Astrocyte of the hippocampus (primary cell): ENCODE measurements at regions not wholly inside any gene's neighbourhood (a gene's known extent, or its start where the extent isn't known, plus 50 kb on each side); places are given as distances from the start of the nearest gene placed in this dataset.
A peak's percentile ranks its signal among the peaks of the same experiment; 100 is the strongest.

Experiments used
- DNase-seq: peaks from one replicate; pipeline ENCODE4 v3.0.0; 2011; ENCODE audit warnings: low read depth, low spot score

DNA sequence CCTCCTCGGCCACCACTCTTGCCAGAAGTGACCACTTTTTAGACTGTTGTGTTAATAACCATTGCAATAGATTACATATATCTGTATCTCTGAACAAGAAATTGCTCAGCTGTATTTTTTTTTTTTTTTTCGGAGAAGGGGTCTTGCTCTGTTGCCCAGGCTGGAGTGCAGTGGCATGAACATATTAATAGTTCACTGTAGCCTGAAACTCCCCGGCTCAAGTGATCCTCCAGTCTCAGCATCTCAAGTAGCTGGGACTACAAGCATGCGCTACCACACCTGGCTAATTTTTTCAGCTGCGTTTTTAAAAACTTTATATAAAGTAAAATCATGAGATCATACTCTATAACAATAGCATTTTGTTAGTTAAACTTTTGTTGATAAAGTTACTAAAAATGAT, 609.0 kb downstream of the ZNF385D start:
- DNase-seq, result no peak

DNA sequence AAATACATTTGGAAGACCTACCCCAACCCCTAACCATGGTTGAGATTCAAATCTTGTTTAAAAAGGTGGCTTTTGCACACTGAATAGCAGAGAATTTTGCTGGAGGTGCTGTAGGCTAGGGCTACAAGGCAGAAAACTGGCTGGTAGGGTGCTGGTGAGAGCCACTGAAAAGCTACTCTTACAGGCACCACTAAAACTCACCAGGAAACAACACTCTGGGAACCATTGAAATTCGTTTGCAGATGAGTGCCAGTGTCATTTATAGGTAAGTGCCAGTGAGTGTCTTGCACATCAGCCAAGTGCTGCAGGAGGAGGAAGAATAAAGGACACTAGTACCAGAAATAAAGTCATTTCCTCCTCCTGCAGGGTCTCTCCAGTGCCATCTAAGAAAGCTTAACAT, 610.2 kb downstream of the ZNF385D start:
- DNase-seq, result no peak

DNA sequence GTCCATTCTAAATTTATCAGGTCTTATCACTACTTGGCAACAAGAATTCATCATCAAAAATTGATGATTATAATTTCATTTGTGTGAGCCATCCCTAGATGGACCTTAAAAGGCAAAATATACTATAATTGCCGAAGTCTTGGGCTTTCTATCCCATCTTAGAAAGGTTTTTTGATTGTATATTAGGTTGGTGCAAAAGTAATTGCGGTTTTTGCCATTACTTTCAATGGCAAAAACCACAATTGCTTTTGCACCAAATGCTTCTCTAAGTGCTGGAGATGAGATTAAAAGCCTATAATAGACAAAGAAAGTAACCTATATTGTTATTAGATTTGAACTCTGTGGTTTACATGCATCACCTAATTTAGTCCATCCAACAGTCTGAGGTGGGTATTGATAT, 612.9 kb downstream of the ZNF385D start:
- no peak for DNase-seq

DNA sequence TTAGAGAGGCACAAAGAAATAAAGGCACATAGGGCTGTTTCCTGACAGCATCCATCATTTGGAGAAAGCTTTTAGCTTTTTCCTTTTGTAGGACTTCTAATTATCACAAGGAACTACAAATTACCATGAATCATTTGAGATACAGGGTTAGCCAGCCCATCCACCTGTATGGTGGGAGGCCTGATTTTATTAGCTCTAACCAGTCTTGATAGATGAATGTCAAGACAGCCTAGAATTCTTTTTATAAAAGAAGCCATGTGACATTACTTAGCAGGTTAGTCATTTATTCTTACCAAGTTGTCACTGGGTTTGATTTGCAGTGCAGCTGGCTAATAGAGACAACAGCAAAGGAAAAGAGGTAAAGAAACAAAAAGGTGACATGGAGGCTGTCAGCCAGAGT, 618.1 kb downstream of the ZNF385D start:
- no peak for DNase-seq

DNA sequence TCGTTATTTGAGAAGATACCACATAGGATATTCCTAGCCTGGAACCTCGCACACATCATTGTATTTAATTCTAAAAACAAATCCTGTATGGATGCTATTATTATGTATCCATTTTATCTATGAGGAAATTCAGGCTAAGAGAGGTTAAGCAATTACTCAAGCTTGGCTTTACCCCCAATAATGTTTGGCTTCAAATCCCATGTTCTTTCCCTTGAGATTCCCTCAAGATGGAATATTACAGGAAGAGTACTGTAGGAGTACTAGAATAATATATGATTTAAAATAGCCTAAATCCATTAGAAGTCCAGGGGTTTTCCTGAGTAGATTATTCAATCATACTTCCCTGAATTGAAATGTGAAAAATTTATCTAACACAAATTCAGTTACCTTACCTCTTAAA, 630.2 kb downstream of the ZNF385D start:
- DNase-seq, result no peak

DNA sequence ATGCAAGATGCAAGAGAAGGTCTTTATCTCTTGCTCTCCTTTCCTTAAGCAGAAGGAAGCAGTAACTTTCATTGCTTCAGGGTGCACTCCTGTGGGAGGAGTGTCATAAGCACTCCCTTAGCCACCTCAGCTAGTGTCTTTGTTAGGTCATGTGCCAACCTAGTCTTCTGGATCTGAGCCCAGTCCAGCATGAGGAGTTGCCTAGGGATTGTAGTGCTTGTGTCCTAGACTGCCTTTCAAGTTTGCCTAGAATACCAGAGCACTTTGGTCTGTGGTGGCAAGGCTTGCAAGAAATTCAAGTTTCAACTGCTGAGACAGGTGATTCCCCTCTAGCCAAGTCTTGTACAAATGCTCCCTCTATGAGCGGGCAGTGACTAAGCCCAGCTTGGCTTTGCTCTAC, 633.6 kb downstream of the ZNF385D start:
- DNase-seq, result no peak

DNA sequence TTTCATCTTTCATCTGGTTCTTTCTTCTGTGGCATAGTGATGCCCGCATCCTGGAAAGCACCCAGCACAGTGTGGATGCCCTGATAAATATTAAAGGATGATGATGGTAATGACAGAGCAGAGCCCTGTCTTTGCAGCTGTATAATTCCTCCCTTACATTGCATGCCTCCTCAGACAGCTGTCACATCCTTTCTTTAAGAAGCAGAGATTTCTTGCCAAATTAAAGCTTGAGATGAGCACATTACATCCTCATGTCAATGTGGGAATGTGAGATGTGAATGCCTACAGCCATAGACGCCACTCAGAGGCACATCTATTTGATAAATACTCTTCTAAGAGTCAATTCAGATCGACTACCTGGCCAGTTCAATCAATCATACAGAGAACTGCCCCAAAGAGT, 642.0 kb downstream of the ZNF385D start:
- DNase-seq, result no peak

DNA sequence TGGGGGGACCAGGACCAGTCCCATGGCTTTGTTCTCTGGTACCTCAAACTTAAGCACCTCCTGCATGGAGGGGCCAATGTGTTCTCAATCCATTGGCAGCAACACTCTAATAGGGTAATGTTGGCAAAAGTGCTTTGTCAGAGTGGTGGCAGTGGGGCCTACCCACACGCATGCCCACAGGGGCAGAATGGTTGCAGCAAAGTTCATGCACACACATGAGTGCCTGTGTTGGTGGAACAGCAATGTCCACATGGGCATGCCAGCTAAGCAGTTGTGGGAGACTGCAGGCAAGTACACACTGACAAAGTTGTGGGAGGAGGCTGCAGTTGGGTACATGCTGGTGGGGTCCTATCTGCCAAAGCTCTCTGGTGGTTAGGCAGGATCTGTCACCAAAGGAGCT, 645.2 kb downstream of the ZNF385D start:
- DNase-seq, result no peak

DNA sequence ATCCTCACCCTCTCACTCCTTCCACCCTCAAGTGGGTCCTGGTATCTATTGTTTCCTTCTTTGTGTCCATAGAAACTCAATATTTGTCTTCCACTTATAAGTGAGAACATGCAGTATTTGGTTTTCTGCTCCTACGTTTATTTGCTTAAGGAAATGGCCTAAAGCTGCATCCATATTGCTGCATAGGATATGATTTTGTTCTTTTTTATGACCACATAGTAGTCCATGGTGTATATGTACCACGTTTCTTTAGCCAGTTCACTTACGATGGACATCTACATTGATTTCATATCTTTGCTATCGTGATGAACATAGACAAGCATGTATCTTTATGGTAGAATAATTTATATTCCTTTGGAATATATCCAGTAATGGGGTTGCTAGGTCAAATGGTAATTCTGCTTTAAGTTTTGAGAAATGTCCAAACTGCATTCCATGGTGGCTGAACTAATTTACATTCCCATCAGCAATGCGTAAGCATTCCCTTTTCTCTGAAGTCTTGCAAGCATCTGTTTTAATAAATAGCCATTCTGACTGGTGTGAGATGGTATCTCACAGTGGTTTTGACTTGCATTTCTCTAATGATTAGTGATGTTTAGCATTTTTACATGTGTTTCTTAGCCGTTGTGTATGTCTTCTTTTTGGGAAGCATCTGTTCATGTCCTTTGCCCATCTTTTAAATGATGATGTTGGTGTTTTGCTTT, 650.2 kb downstream of the ZNF385D start:
- no peak for DNase-seq

DNA sequence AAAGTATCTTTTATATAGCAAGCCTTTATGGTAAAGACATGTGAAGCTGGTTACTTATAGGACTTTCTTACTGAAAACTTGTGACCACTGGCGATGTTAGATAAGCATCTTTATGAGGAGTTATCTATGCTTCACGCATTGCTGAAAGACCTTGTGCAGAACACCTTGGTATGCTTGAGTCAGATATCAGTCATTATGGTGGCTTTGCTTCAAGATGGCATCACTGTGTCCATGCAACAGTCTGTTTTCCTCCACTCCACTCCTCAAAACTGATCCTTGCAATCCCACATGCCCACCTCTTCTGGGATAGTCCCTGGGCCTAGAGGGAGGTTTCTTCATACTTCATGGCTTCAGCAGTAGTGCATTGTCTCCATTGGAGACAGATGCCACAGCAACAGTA, 656.3 kb downstream of the ZNF385D start:
- no peak for DNase-seq

DNA sequence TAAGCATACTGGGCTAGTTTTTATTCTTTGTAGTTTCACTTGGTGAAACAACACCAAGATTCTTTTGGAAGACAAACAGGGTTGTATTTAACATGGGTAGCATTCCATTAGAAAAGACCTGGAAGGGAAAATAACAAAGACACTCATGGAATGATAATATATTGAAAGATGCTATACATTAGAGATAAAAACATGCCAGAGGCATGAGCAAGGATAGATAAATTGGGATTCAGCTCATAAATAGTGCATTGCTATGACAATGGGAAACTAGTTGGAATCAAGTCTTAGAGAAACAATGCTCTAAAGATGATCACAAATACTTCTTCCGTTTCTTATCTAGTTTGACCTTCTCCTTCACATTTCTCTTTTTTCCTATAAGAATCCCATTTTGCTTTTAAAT, 677.4 kb downstream of the ZNF385D start:
- DNase-seq, result no peak

DNA sequence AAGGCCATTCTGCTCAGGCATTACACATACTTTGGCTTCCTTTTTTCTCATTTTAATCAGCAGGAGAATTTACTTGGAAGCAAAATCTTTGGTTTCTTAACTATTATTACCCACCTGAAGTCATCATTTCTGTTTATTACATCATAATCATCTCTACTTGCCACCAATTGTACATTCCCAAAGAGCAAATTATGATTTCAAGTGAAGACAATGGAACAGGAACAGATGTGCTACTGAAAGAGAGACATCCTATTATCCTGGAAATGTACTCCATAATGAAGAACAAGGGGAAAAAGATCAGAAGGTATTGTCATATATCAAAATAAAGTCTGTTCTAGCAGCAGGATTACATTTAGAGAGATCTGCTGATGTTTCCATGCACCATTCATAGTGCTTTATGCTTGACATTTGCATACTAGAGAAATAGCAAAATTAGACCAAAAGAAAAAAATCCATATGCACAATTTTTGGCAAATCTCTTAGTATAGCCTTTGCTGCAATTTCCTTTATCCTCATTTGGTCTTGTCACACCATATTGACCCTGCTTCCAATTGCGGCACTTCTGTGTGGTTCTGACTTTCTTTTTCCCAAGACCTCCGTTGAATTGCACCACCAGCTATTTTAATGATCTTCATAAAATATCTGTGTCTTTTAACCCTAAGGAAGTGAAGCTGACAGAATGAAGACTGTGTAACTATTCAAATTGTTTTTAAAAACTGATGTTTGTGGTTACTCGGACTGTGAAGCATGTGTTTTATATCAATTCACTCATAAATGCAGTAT, 683.8 kb downstream of the ZNF385D start:
- DNase-seq, result no peak

DNA sequence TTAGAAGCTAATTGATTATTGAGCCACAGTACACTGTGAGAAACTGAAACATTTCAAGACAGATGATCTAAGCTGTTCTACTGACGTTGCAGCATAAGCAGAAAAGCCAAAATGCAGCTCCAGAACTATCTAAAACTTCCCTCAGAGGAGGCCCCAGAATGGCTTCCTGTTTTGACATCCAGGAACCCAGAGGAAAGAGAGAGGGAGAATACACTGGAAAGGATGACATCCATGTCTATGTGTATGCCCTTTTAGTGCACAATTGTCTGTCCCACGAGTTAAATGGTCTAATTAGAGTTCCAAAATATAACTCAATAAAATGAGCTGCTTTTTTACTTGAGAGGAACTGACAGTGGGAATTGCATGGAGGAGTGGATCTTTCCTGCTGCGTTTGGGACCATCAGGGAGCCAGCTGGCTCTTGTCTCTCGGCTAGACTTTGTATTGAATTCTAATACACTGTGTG, 688.1 kb downstream of the ZNF385D start:
- DNase-seq, result peak; percentile 2

DNA sequence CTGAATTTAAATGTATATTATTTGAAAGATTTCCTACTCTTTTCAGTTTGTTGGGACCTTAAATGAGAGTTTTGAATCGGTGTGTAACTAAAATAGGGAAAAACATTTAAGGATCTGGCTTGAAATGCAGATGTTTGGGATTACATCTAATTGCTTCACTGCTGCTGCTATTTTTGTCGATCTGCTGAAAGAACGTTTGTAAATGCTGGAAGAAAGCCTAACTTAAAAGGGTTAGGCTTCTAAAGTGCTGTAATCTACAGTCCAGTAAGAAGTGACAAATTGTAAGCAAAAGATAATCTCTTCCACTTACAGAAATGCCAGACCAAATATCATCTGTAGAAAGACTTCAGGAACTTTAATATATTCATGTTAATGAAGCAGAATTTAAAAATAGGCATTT, 691.6 kb downstream of the ZNF385D start:
- no peak for DNase-seq

DNA sequence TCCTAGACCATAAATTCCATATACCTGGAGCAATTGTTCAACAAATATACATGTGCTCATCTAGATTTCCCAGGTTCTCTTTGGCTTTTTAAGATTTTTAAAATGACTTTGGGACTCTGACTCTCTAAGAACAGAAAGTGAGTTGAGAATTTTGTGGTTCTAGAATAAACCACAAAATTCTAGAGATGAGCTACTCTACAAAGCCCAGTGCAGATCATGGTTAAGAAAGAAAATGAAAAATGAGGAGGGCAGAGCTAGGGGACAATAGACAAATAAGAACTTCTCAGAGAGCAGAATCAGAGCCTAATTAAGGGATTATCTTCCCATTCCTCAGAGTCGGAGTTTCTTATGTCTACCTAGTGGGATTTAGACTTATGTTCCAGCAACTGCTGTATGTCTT, 694.7 kb downstream of the ZNF385D start:
- DNase-seq, result no peak

DNA sequence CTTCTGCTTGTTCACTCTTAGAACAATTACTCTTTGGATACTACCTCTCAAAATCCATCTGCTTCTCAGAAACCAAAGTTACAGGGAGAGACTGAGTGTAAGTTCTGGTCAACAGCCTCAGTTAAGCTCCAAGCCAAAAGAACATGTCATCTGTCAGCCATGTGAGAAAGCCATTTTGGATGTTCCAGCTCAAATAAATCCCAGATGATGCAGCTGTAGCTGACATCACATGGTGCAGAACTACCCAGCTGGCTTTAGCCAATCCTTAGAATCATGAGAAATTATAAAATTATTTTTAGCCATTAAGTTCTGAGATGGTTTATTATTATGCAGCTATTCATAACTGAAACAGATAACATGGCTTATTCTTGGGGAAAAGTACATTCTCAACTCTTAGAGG, 696.0 kb downstream of the ZNF385D start:
- no peak for DNase-seq

DNA sequence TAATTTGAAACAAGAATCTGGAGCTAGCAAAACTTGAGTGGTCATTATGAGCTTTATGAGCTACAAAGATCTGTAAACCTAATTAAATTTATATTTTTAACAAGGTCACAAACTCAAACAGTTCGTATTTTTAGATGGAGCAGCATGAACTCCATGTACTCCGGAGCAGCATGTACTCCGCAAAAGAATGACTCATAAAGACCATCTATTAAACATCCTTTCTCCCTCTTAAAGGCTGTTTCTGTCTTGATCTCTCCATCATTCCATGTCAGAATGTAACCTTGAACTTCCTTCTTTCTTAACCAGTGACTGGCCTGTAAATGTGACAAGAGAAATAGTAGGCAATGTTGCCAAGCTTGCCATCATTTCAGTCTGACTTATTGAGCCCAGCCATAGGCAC, 696.9 kb downstream of the ZNF385D start:
- no peak for DNase-seq

DNA sequence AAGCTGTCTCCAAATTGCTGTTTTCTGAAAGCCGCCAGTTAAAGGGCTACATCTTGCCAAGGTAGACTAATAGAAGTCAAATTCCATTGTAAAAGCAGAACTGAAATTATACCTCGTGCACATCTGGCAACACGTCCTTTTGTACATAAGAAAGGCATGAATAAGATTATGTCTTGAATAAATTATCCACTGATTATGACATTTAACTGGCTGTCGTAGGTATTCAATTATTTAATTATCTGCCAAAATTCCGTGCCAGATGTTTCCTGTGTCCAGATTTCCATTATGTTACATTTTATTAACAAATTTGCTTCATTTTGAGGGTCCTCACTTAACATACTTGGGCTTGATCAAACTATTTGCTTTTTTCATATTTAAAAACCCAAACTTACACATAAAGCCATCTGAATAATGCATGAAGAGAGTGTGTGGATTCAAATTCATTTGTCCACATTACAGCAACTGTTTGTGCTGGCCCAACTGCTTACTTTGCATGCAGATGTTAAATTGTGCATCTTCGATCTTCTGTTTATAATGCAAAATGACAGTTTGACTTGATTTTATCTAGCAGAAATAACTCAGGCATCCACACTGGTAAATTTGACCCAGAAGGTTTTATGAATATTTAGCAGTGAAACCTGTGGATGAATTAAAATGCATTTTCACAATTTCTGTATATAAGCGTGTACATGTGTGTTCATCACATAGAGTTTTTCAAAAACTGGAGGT, 701.5 kb downstream of the ZNF385D start:
- no peak for DNase-seq

DNA sequence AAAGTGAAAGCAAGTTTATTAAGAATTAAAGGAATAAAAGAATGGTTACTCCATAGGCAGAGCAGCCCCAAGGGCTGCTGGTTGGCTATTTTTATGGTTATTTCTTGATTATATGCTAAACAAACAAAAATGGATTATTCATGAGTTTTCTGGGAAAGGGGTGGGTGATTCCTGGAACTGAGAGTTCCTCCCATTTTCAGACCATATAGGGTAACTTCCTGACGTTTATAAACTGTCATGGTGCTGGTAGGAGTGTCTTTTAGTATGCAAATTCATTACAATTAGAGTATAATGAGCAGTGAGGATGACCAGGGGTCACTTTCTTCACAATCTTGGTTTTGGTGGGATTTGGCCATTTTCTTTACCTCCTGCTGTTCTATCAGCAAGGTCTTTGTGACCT, 707.9 kb downstream of the ZNF385D start:
- no peak for DNase-seq

DNA sequence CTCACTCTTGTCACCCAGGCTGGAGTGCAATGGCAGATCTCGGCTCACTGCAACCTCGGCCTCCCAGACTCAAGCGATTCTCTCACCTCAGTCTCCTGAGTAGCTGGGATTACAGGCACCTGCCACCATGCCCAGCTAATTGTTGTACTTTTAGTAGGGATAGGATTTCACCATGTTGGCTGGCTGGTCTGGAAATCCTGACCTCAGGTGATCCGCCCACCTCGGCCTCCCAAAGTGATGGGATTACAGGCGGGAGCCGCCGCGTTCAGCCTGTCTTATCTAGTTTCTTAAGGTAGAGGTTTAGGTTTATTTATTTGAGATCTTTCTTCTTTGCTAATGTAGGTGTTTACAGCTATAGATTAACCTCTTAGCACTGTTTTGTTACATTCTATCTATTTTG, 708.8 kb downstream of the ZNF385D start:
- DNase-seq, result no peak

DNA sequence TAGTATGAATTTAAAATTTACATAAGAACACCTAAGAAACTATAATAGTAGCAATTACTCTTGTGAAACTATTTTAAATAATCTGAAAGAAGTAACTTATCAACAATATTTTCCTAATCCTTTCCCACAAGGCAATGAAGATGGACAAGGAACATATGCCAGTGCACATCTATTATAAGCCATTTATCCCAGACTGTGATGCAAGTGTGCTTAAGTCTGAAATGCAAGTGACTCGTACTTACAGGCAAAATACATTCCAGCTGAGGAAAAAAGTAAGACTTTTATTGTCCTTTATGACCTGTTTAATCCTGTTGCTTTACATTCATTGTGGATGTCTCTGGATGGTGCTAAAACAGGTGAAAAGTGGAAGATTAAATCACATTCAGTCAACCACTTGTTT, 709.4 kb downstream of the ZNF385D start:
- DNase-seq, result no peak

DNA sequence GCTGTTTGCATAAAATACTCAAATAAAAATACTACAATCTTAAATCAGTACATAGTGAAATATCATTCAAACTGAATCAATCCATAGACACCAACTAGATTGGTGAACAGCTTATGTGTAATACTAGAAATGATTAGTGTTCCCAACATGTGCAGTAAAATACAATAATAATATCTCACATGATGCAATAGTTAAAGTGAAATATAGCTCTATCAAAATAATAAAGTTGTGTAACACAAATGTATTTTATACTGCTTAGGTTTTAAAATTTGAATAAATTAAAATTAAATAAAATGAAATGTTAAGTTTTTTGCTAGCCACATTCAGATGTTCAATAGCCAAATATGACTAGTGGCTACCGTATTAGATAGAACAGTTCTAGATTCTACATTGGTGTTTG, 714.1 kb downstream of the ZNF385D start:
- no peak for DNase-seq

DNA sequence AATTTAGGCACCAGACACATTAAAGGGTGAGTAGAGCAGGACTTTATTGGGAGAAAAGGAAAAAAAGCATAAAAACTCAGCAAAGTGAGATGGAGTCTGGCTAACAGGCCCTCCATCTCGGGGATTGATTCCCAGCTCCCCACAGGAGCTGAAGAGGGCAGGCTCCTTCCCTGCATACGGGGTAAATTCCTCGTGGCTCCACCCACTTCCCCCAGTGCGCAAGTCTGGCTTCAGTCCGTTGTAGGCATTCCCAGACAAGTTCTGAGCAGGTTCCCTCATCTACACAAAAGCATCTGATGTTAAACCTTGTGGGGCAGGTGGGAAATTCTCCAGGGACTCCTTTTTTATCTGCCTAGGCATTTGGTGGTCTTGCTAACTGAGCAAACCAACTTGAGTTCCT, 722.6 kb downstream of the ZNF385D start:
- DNase-seq, result no peak
